ENCODE measurements at regions not wholly inside any gene's neighbourhood (a gene's known extent, or its start where the extent isn't known, plus 50 kb on each side); places are given as distances from the start of the nearest gene placed in this dataset.

- TF ChIP-seq, protein P1, sequence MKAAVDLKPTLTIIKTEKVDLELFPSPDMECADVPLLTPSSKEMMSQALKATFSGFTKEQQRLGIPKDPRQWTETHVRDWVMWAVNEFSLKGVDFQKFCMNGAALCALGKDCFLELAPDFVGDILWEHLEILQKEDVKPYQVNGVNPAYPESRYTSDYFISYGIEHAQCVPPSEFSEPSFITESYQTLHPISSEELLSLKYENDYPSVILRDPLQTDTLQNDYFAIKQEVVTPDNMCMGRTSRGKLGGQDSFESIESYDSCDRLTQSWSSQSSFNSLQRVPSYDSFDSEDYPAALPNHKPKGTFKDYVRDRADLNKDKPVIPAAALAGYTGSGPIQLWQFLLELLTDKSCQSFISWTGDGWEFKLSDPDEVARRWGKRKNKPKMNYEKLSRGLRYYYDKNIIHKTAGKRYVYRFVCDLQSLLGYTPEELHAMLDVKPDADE (IDR thresholded peaks at IDR 0.05) = no peak
Measured at GRCh38 chr17:22373911-22374310, 681.6 kb downstream of the KCNJ18 start (continued).

GRCh38 chr17:22374741-22375140, 682.4 kb downstream of the KCNJ18 start:
- Histone ChIP-seq H3F3A (replicated peaks; ENCODE audit: low read depth) (no peaks in the 10 kb centered on the region), H3K79me2 (replicated peaks; ENCODE audit: insufficient read depth) (no peaks in the 10 kb centered on the region), H3K27me3 (ENCODE audit: insufficient read depth) (no peaks in the 10 kb centered on the region), H3K4me3 (no peak overlapping the region), H3K9me2 (ENCODE audit: insufficient read depth) (no peaks in the 10 kb centered on the region), H2AFZ (no peak overlapping the region), H3K4me2 (no peak overlapping the region), H3K27ac (ENCODE audit: low read depth) (no peak overlapping the region), H4K20me1 (replicated peaks; ENCODE audit: insufficient read depth) (no peaks in the 10 kb centered on the region), H3K4me1 (ENCODE audit: insufficient read depth) (no peaks in the 10 kb centered on the region), H3K36me3 (ENCODE audit: insufficient read depth) (no peaks in the 10 kb centered on the region)
- Mint-ChIP-seq H3K4me1 (no peaks in the 10 kb centered on the region), H3K9me3 (peaks cover 56% of the 10 kb centered on the region), H3K27ac (no peak overlapping the region), H3K36me3 (ENCODE audit: low read depth) (peaks cover 24% of the 10 kb centered on the region), H3K27me3 (ENCODE audit: insufficient read depth, low read depth, poor library complexity) (peaks cover 4% of the 10 kb centered on the region), H3K4me3 (no peak overlapping the region)
- ATAC-seq (no peak), DNase-seq (ENCODE audit: low spot score) (no peak)
- TF ChIP-seq POLR2AphosphoS5 (IDR thresholded peaks at IDR 0.05; ENCODE audit: low read depth) (no peak), NANOG (IDR thresholded peaks at IDR 0.05; ENCODE audit: borderline replicate concordance) (no peak), REST (IDR thresholded peaks at IDR 0.05; ENCODE audit: unreplicated experiment) (no peak), EZH2phosphoT487 (IDR thresholded peaks at IDR 0.05; ENCODE audit: unreplicated experiment) (no peak), ZNF462 (CRISPR knock-in tag; IDR thresholded peaks at IDR 0.05) (no peak), JUNB (IDR thresholded peaks at IDR 0.05; ENCODE audit: unreplicated experiment) (no peak), STAT1 (IDR thresholded peaks at IDR 0.05; ENCODE audit: unreplicated experiment) (no peak), ZNF331 (CRISPR knock-in tag; IDR thresholded peaks at IDR 0.05; ENCODE audit: low read depth) (no peak), CREB1 (CRISPR knock-in tag; IDR thresholded peaks at IDR 0.05; ENCODE audit: low read depth) (no peak), EZH2 (IDR thresholded peaks at IDR 0.05; ENCODE audit: low read depth, unreplicated experiment) (no peak)
- TF ChIP-seq, protein P1 (IDR thresholded peaks at IDR 0.05) = no peak
- TF ChIP-seq, protein P2, sequence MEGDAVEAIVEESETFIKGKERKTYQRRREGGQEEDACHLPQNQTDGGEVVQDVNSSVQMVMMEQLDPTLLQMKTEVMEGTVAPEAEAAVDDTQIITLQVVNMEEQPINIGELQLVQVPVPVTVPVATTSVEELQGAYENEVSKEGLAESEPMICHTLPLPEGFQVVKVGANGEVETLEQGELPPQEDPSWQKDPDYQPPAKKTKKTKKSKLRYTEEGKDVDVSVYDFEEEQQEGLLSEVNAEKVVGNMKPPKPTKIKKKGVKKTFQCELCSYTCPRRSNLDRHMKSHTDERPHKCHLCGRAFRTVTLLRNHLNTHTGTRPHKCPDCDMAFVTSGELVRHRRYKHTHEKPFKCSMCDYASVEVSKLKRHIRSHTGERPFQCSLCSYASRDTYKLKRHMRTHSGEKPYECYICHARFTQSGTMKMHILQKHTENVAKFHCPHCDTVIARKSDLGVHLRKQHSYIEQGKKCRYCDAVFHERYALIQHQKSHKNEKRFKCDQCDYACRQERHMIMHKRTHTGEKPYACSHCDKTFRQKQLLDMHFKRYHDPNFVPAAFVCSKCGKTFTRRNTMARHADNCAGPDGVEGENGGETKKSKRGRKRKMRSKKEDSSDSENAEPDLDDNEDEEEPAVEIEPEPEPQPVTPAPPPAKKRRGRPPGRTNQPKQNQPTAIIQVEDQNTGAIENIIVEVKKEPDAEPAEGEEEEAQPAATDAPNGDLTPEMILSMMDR (conservative IDR thresholded peaks at IDR 0.05; ENCODE audit: low read depth in 2 of 2) = no peak
